ENCODE measurements at regions not wholly inside any gene's neighbourhood (a gene's known extent, or its start where the extent isn't known, plus 50 kb on each side); places are given as distances from the start of the nearest gene placed in this dataset.

DNA sequence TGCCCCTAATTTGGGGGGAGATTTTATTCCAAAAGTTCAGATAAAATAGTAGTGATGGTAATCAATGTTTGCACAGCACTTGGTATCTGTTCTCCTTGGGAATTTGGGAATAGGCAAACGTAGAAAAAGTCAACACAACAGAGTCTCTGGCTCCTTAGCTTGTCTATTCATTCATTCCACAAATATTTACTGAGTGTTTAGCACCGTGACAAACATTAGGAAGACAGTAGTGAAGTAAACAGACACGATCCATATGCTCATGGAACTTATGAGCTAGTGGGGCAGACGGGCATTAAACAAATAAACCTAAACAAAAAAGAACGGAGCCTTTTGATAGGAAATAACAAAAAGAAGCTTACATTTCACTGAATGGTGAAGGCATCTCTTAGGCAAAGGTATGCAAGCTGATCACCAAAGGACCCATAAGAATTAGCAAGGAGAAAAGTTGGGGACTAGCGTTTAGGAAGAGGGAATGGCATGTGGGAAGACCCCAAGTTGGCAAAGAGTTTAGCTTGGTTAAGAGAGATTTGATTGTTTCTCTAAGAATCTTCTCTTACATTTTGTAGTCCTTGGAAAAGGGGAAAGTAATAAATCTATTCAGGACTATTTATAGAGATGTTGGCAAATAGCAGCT lies 243.9 kb upstream of the NPY start:
- H2AK9ac ChIP-seq (replicated peaks; ENCODE audit: low read depth, low read length, poor library complexity), result no peak overlapping the region
- no peak overlapping the region for H3K27ac ChIP-seq (ENCODE audit: insufficient read depth, low read length)
- no peak overlapping the region for H3K4me2 ChIP-seq (ENCODE audit: low read depth, low read length)
- H3K4ac ChIP-seq (ENCODE audit: low read depth, low read length), result no peak overlapping the region
- H3K14ac ChIP-seq (replicated peaks; ENCODE audit: low read depth, low read length), result no peak overlapping the region
- H2BK5ac ChIP-seq (ENCODE audit: low read depth, low read length, poor library complexity, severe bottlenecking), result no peak overlapping the region
- DNase-seq (no peak), ATAC-seq (ENCODE audit: low read depth) (no peak)
- no peak overlapping the region for H3K56ac ChIP-seq (ENCODE audit: extremely low read depth, insufficient read depth, low read length)
- intact Hi-C loops (cut with micrococcal nuclease) (no loop called here), dilution Hi-C loops (cut with HindIII; ENCODE audit: low sequenced_read_pairs, unreplicated experiment) (no loop called here), in situ Hi-C loops (cut with MboI; ENCODE audit: low sequenced_read_pairs) (no loop called here)
- WGBS, 2 experiments (ENCODE audit: extremely low coverage in 2 of 2, insufficient read length in 1 of 2), result no CpG with 5 or more reads among the region's 6 CpGs
- H3K27me3 ChIP-seq (ENCODE audit: control insufficient read depth, insufficient read depth, low read length), result no peaks in the 10 kb centered on the region
- CTCF ChIA-PET, result interaction anchor here (0.6 to 1.5 kb wide), 5 partner anchors 9 to 101 kb away, joined by 3 to 5 read pairs (median 3); no protein-coding TSS in a partner anchor
- no peak overlapping the region for H2AK5ac ChIP-seq (ENCODE audit: low read depth, low read length)
- no peaks in the 10 kb centered on the region for H3K79me1 ChIP-seq (ENCODE audit: low read depth in 1 of 2, low read length in 2 of 2)
- no peak overlapping the region for H4K91ac ChIP-seq (ENCODE audit: insufficient read depth, low read depth, low read length)
- no peaks in the 10 kb centered on the region for H3K36me3 ChIP-seq (ENCODE audit: control insufficient read depth, insufficient read depth, low read length)
- no peaks in the 10 kb centered on the region for H3K4me1 ChIP-seq (ENCODE audit: control insufficient read depth, insufficient read depth, low read length)
- H4K8ac ChIP-seq (ENCODE audit: low read depth in 2 of 2, low read length in 2 of 2), result no peak overlapping the region
- no peak overlapping the region for H2BK15ac ChIP-seq (ENCODE audit: low read depth, low read length)
- H3K4me3 ChIP-seq (ENCODE audit: insufficient read depth, low read depth, low read length), result no peak overlapping the region
- H4K20me1 ChIP-seq (ENCODE audit: insufficient read depth, low read length), result no peaks in the 10 kb centered on the region
- H2BK20ac ChIP-seq (ENCODE audit: low read depth, low read length), result no peak overlapping the region
- H2AFZ ChIP-seq (replicated peaks; ENCODE audit: low read length, poor library complexity), result no peak overlapping the region
- H2BK120ac ChIP-seq (ENCODE audit: low read depth, low read length), result no peak overlapping the region
- no peaks in the 10 kb centered on the region for H3K9me1 ChIP-seq (ENCODE audit: insufficient read depth, low read length)
- BruUV-seq (replicated peaks), result no TSS peak
- H3K23ac ChIP-seq (ENCODE audit: low read depth, low read length), result no peak overlapping the region
- no peak overlapping the region for H3K9ac ChIP-seq (ENCODE audit: low read depth, low read length)
- H3K9me3 ChIP-seq (ENCODE audit: control insufficient read depth, insufficient read depth, low read length), result no peaks in the 10 kb centered on the region
- POLR2A ChIA-PET (ENCODE audit: unreplicated experiment), result no interaction called here
- H3K18ac ChIP-seq (ENCODE audit: low read depth, low read length), result no peak overlapping the region
- no peak for TF ChIP-seq BHLHE40 (IDR thresholded peaks at IDR 0.05; ENCODE audit: low read depth, low read length)
- no peak for TF ChIP-seq SMC3 (IDR thresholded peaks at IDR 0.05; ENCODE audit: low read depth, low read length)
- no peak for TF ChIP-seq NFE2L2 (IDR thresholded peaks at IDR 0.05; ENCODE audit: low read depth, low read length)
- TF ChIP-seq MXI1 (IDR thresholded peaks at IDR 0.05; ENCODE audit: borderline replicate concordance, low read depth, low read length), result no peak
- TF ChIP-seq RCOR1 (IDR thresholded peaks at IDR 0.05; ENCODE audit: insufficient replicate concordance, low read length), result no peak
- no peak for TF ChIP-seq MAZ (IDR thresholded peaks at IDR 0.05; ENCODE audit: borderline replicate concordance, low read depth, low read length)
- TF ChIP-seq CTCF (conservative IDR thresholded peaks at IDR 0.05; ENCODE audit: low read depth, low read length), result no peak
- no peak for TF ChIP-seq RFX5 (IDR thresholded peaks at IDR 0.05; ENCODE audit: low read depth, low read length)
- no peak for TF ChIP-seq POLR2A (IDR thresholded peaks at IDR 0.05; ENCODE audit: low read depth, low read length)
- no peak for TF ChIP-seq FOS (IDR thresholded peaks at IDR 0.05; ENCODE audit: low read depth, low read length)
- no peak for TF ChIP-seq USF2 (IDR thresholded peaks at IDR 0.05; ENCODE audit: low read depth, low read length)
- no peak for TF ChIP-seq MAFK (IDR thresholded peaks at IDR 0.05; ENCODE audit: low read depth, low read length)
- TF ChIP-seq CHD1 (IDR thresholded peaks at IDR 0.05; ENCODE audit: low read depth, low read length), result no peak
- H4K5ac ChIP-seq (ENCODE audit: low read depth, low read length), result no peak overlapping the region

All from IMR-90 (cell line).